Endothelial cell of umbilical vein (primary cell): ENCODE measurements at regions not wholly inside any gene's neighbourhood (a gene's known extent, or its start where the extent isn't known, plus 50 kb on each side); places are given as distances from the start of the nearest gene placed in this dataset.
"Not testable (repeated sequence)": the region's sequence is repeated elsewhere in the genome, so short reads cannot be mapped to it uniquely, and the experiment has no call there.

Source experiments
- FOS ChIP-seq: IDR thresholded peaks from 2 replicates; pipeline ENCODE4 v1.6.1; 2011; ENCODE audit warnings: mild to moderate bottlenecking, low read length, moderate library complexity, borderline replicate concordance; ENCODE audit not compliant: insufficient read depth
- JUN ChIP-seq: IDR thresholded peaks from 2 replicates; pipeline ENCODE4 v1.6.1; 2011; ENCODE audit warnings: borderline replicate concordance, low read depth; ENCODE audit not compliant: insufficient read length, insufficient read depth
- POLR2A ChIP-seq: IDR thresholded peaks from 2 replicates; pipeline ENCODE4 v1.6.1; 2012; ENCODE audit warnings: low read depth, mild to moderate bottlenecking, control low read depth, low read length
- POLR2AphosphoS5 ChIP-seq: IDR thresholded peaks from 2 replicates; pipeline ENCODE4 v1.6.1; 2012; ENCODE audit warnings: low read depth, mild to moderate bottlenecking, control low read depth, low read length, moderate library complexity; ENCODE audit not compliant: insufficient read depth
- TF ChIP-seq, protein P1 (sequence below), 2 donors: IDR thresholded peaks; 1 replicate in 1 of 2; 2 replicates in 1 of 2; pipeline ENCODE4 v1.5.1; 2011; ENCODE audit warnings: low read length in 2 of 2, mild to moderate bottlenecking in 2 of 2, moderate library complexity in 2 of 2, control low read depth in 1 of 2, inconsistent platforms in 1 of 2, low read depth in 1 of 2; ENCODE audit not compliant: insufficient read depth in 1 of 2; ENCODE audit errors: extremely low read depth in 1 of 2
- TF ChIP-seq, protein P2 (sequence below): IDR thresholded peaks from 2 replicates; pipeline ENCODE4 v1.6.1; 2011; ENCODE audit not compliant: insufficient read depth, insufficient read length

DNA sequence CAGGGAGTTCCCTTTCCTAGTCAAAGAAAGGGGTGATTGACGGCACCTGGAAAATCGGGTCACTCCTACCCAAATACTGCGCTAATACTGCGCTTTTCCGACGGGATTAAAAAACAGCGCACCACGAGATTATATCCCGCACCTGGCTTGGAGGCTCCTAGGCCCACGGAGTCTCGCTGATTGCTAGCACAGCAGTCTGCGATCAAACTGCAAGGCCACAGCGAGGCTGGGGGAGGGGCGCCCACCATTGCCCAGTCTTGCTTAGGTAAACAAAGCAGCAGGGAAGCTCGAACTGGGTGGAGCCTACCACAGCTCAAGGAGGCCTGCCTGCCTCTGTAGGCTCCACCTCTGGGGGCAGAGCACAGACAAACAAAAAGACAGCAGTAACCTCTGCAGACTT is 504.1 kb downstream of the HTR1B start:
- not testable (repeated sequence) for TF ChIP-seq JUN, POLR2A, FOS, POLR2AphosphoS5
- TF ChIP-seq, protein P1, sequence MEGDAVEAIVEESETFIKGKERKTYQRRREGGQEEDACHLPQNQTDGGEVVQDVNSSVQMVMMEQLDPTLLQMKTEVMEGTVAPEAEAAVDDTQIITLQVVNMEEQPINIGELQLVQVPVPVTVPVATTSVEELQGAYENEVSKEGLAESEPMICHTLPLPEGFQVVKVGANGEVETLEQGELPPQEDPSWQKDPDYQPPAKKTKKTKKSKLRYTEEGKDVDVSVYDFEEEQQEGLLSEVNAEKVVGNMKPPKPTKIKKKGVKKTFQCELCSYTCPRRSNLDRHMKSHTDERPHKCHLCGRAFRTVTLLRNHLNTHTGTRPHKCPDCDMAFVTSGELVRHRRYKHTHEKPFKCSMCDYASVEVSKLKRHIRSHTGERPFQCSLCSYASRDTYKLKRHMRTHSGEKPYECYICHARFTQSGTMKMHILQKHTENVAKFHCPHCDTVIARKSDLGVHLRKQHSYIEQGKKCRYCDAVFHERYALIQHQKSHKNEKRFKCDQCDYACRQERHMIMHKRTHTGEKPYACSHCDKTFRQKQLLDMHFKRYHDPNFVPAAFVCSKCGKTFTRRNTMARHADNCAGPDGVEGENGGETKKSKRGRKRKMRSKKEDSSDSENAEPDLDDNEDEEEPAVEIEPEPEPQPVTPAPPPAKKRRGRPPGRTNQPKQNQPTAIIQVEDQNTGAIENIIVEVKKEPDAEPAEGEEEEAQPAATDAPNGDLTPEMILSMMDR (IDR thresholded peaks at IDR 0.05; ENCODE audit: extremely low read depth in 1 of 2, insufficient read depth in 1 of 2, low read depth in 1 of 2, low read length in 2 of 2) = not testable (repeated sequence)
- TF ChIP-seq, protein P2, sequence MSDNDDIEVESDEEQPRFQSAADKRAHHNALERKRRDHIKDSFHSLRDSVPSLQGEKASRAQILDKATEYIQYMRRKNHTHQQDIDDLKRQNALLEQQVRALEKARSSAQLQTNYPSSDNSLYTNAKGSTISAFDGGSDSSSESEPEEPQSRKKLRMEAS = not testable (repeated sequence)
